A673 (cell line): ENCODE measurements at regions not wholly inside any gene's neighbourhood (a gene's known extent, or its start where the extent isn't known, plus 50 kb on each side); places are given as distances from the start of the nearest gene placed in this dataset.

ENCODE experiments used
- EZH2 ChIP-seq: fragments of 200-600 bp; sonication (generic); IDR thresholded peaks from 2 replicates; pipeline ENCODE4 v1.6.1; 2017; ENCODE audit warnings: borderline replicate concordance, low read depth, mild to moderate bottlenecking, mixed read lengths, antibody characterized with exemption, low read length; ENCODE audit not compliant: poor library complexity, severe bottlenecking
- TF ChIP-seq, protein P1 (sequence below): fragments of 300-800, 200-600 bp; sonication (generic); conservative IDR thresholded peaks from 2 replicates; pipeline ENCODE4 v1.5.1; 2017; ENCODE audit warnings: low read depth, mild to moderate bottlenecking, antibody characterized with exemption, low read length, moderate library complexity, mixed read lengths

DNA sequence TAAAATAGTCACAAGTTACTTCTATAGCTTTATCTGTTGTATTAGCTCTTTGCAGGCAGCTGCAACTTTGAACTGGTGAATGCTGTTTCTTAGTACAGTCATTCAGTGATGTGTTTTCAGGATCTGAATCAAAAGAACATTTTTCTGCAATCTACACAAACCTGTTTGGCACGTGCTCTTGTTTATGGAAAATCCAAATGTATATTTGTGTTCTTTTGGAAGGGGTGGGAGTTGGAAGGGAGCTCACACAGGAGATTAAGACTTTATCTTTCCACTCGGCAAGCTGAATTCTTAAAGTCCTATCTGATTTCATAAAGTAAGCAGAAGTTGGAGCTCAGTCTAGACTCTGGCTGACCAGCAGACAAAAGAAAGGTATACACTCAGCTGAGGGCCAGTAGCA is 300.2 kb downstream of the MAP2K6 start:
- TF ChIP-seq, protein P1, sequence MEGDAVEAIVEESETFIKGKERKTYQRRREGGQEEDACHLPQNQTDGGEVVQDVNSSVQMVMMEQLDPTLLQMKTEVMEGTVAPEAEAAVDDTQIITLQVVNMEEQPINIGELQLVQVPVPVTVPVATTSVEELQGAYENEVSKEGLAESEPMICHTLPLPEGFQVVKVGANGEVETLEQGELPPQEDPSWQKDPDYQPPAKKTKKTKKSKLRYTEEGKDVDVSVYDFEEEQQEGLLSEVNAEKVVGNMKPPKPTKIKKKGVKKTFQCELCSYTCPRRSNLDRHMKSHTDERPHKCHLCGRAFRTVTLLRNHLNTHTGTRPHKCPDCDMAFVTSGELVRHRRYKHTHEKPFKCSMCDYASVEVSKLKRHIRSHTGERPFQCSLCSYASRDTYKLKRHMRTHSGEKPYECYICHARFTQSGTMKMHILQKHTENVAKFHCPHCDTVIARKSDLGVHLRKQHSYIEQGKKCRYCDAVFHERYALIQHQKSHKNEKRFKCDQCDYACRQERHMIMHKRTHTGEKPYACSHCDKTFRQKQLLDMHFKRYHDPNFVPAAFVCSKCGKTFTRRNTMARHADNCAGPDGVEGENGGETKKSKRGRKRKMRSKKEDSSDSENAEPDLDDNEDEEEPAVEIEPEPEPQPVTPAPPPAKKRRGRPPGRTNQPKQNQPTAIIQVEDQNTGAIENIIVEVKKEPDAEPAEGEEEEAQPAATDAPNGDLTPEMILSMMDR = no peak
- no peak for TF ChIP-seq EZH2
